ENCODE measurements at regions not wholly inside any gene's neighbourhood (a gene's known extent, or its start where the extent isn't known, plus 50 kb on each side); places are given as distances from the start of the nearest gene placed in this dataset.

GRCh38 chr6:163720005-163720404 lies 305.5 kb downstream of the QKI start:
- TF ChIP-seq CTCF (IDR thresholded peaks at IDR 0.05; ENCODE audit: low read depth, low read length, missing control alignments), result no peak
- no peak overlapping the region for H3K4me3 ChIP-seq (replicated peaks; ENCODE audit: low read depth, low read length)
- DNase-seq (ENCODE audit: extremely low read depth, low read depth), result no peak

GRCh38 chr6:163719028-163719742 lies 304.7 kb downstream of the QKI start:
- peak; percentile 7 for DNase-seq (ENCODE audit: extremely low read depth, low read depth)
- no peak overlapping the region for H3K4me3 ChIP-seq (replicated peaks; ENCODE audit: low read depth, low read length)
- no peak for TF ChIP-seq CTCF (IDR thresholded peaks at IDR 0.05; ENCODE audit: low read depth, low read length, missing control alignments)

- H3K4me3 ChIP-seq (replicated peaks; ENCODE audit: low read depth, low read length), result no peak overlapping the region
- no peak for TF ChIP-seq CTCF (IDR thresholded peaks at IDR 0.05; ENCODE audit: low read depth, low read length, missing control alignments)
These were observed 304.0 kb downstream of the QKI start for GRCh38 chr6:163718537-163718936.

GRCh38 chr6:163717106-163717764 lies 302.7 kb downstream of the QKI start:
- DNase-seq (ENCODE audit: extremely low read depth, low read depth), result no peak
- no peak overlapping the region for H3K4me3 ChIP-seq (replicated peaks; ENCODE audit: low read depth, low read length)
- no peak for TF ChIP-seq CTCF (IDR thresholded peaks at IDR 0.05; ENCODE audit: low read depth, low read length, missing control alignments)

More at GRCh38 chr6:163718537-163718936, 304.0 kb downstream of the QKI start:
- DNase-seq (ENCODE audit: extremely low read depth, low read depth), result no peak

GRCh38 chr6:163716690-163717089 lies 302.2 kb downstream of the QKI start:
- no peak overlapping the region for H3K4me3 ChIP-seq (replicated peaks; ENCODE audit: low read depth, low read length)
- TF ChIP-seq CTCF (IDR thresholded peaks at IDR 0.05; ENCODE audit: low read depth, low read length, missing control alignments), result no peak
- no peak for DNase-seq (ENCODE audit: extremely low read depth, low read depth)

GRCh38 chr6:163715846-163716245 lies 301.3 kb downstream of the QKI start:
- H3K4me3 ChIP-seq (replicated peaks; ENCODE audit: low read depth, low read length), result no peak overlapping the region
- DNase-seq (ENCODE audit: extremely low read depth, low read depth), result no peak
- no peak for TF ChIP-seq CTCF (IDR thresholded peaks at IDR 0.05; ENCODE audit: low read depth, low read length, missing control alignments)

Measured in HFF-Myc (cell line).